AG04450 (cell line): ENCODE measurements at regions not wholly inside any gene's neighbourhood (a gene's known extent, or its start where the extent isn't known, plus 50 kb on each side); places are given as distances from the start of the nearest gene placed in this dataset.
"Not testable (repeated sequence)": the region's sequence is repeated elsewhere in the genome, so short reads cannot be mapped to it uniquely, and the experiment has no call there.

ENCODE experiments used
- CTCF ChIA-PET: fragments of 300-600, 350-600 bp; formaldehyde crosslinking; extraction: SDS; loops from one replicate; lab custom pipeline; 2022; ENCODE audit warnings: antibody characterized with exemption, inconsistent platforms; lab: Charles Lee
- POLR2A ChIA-PET: fragments of 350-600 bp; formaldehyde crosslinking; extraction: SDS; loops from one replicate; lab custom pipeline; 2021; ENCODE audit warnings: antibody characterized with exemption, inconsistent platforms; lab: Yijun Ruan, JAX
- DNase-seq: peaks from one replicate; pipeline ENCODE4 v3.0.0-alpha.2; 2011; ENCODE audit warnings: low read depth, low spot score
- H3K27ac ChIP-seq: one replicate; pipeline ENCODE4 v1.5.1; 2012; ENCODE audit warnings: low read depth, low read length, control low read depth
- H3K27me3 ChIP-seq: one replicate; pipeline ENCODE4 v1.6.0; 2012; ENCODE audit warnings: low read length; ENCODE audit not compliant: control insufficient read depth, insufficient read depth
- H3K4me3 ChIP-seq: 2 replicates; pipeline ENCODE4 v1.5.1; 2011; ENCODE audit warnings: mild to moderate bottlenecking, low read depth, low read length, control low read depth
- H3K9me3 ChIP-seq: 2 replicates; pipeline ENCODE4 v1.5.1; 2012; ENCODE audit warnings: low read length; ENCODE audit not compliant: control insufficient read depth, insufficient read depth
- CTCF ChIP-seq: IDR thresholded peaks from 2 replicates; pipeline ENCODE4 v1.5.1; 2011; ENCODE audit warnings: low read depth, low read length, control low read depth, inconsistent platforms

GRCh38 chr1:196034080-196034706, 574.0 kb downstream of the KCNT2 start:
- no peaks in the 10 kb centered on the region for H3K27me3 ChIP-seq
- POLR2A ChIA-PET, result no interaction called here
- no peak overlapping the region for H3K4me3 ChIP-seq
- no peaks in the 10 kb centered on the region for H3K9me3 ChIP-seq
- CTCF ChIA-PET, result no interaction called here
- DNase-seq, result no peak
- TF ChIP-seq CTCF, result no peak
- H3K27ac ChIP-seq, result no peak overlapping the region

GRCh38 chr1:196031387-196031786, 576.9 kb downstream of the KCNT2 start:
- H3K27ac ChIP-seq, H3K27me3 ChIP-seq, H3K9me3 ChIP-seq, DNase-seq, POLR2A ChIA-PET, CTCF ChIA-PET, H3K4me3 ChIP-seq: not testable (repeated sequence)

DNA sequence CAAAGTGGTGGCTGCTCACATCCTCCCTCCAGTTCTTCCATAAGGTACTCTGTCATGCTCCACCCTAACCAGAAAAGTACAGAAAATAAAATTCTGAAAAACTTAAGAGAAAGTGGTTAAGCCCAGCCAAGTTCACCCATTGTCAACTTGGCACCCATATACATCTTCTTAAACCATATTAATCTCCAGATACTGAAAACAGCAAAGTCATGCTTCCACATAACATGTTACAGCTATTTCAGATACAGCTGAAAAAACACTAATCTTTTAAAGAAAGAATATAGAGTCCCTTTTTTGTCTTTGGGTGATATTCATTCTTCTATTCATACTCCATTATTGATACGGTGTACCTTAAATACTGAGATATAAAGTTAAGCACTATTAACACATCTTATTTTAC, 577.8 kb downstream of the KCNT2 start:
- H3K4me3 ChIP-seq, result no peak overlapping the region
- CTCF ChIA-PET, result no interaction called here
- no peak overlapping the region for H3K27ac ChIP-seq
- DNase-seq, result no peak
- POLR2A ChIA-PET, result no interaction called here
- no peaks in the 10 kb centered on the region for H3K27me3 ChIP-seq
- no peaks in the 10 kb centered on the region for H3K9me3 ChIP-seq
- TF ChIP-seq CTCF, result no peak

- POLR2A ChIA-PET, result no interaction called here
- CTCF ChIA-PET, result no interaction called here
- TF ChIP-seq CTCF, result no peak
Measured at GRCh38 chr1:196029410-196029809, 578.8 kb downstream of the KCNT2 start.

DNA sequence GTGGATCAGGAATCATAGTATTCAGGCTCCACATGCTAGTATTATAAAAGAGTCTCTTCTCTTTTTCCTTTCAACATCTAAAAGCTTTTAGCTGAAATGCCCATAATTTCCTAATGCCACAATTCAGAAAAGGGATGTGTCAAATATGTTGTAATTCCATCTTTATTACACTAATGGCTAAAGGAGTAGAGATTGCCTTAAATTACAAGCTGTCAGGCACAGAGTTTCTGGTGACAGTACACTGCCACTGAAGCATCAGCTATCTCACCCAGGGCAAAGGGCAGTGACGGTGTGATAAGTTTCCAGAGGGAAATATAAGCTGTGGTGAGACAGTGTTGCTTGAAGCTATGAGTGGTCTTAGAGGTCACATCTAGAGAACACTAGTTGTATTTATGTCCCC, 581.1 kb downstream of the KCNT2 start:
- POLR2A ChIA-PET, result no interaction called here
- DNase-seq, result no peak
- Histone ChIP-seq H3K27ac (no peak overlapping the region), H3K9me3 (no peaks in the 10 kb centered on the region), H3K27me3 (no peaks in the 10 kb centered on the region), H3K4me3 (no peak overlapping the region)
- no peak for TF ChIP-seq CTCF
- CTCF ChIA-PET, result no interaction called here

More at GRCh38 chr1:196029410-196029809, 578.8 kb downstream of the KCNT2 start:
- no peak for DNase-seq
- Histone ChIP-seq H3K9me3 (no peaks in the 10 kb centered on the region), H3K27ac (no peak overlapping the region), H3K4me3 (no peak overlapping the region), H3K27me3 (no peaks in the 10 kb centered on the region)

DNA sequence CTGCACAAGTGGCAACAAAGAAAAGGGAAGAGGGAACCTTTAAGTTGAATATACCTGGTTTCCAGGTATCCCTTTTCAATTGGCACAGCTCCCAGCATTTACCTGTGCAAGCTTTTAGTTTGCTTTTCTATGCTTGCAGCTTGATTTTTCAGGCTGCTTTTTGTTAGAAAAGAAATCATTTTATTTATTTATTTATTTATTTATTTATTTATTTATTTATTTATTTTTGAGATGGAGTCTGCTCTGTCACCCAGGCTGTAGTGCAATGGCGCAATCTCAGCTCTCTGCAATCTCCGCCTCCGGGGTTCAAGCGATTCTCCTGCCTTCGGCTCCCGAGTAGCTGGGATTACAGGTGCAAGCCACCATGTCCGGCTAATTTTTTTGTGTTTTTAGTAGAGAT, 587.1 kb downstream of the KCNT2 start:
- H3K27ac ChIP-seq, DNase-seq, H3K4me3 ChIP-seq, CTCF ChIA-PET, H3K27me3 ChIP-seq, H3K9me3 ChIP-seq, POLR2A ChIA-PET: not testable (repeated sequence)
